Uterus (tissue), 2 donors: ENCODE measurements at regions not wholly inside any gene's neighbourhood (a gene's known extent, or its start where the extent isn't known, plus 50 kb on each side); places are given as distances from the start of the nearest gene placed in this dataset.

Experiments used
- POLR2A ChIP-seq, 2 donors: fragments of 450-650 bp; IDR thresholded peaks; one replicate each; pipeline ENCODE4 v1.6.1; 2016; ENCODE audit warnings: antibody characterized with exemption in 2 of 2, mild to moderate bottlenecking in 1 of 2, moderate library complexity in 1 of 2
- TF ChIP-seq, protein P1 (sequence below), 4 experiments: fragments of 200-600 bp in 2 of 4; fragments of 450-650 bp in 2 of 4; sonication (generic) in 2 of 4; IDR thresholded peaks; one replicate each; pipeline ENCODE4 v1.5.1; 2016 to 2019; ENCODE audit warnings: antibody characterized with exemption in 4 of 4, mild to moderate bottlenecking in 2 of 4, moderate library complexity in 1 of 4

- TF ChIP-seq, protein P1, sequence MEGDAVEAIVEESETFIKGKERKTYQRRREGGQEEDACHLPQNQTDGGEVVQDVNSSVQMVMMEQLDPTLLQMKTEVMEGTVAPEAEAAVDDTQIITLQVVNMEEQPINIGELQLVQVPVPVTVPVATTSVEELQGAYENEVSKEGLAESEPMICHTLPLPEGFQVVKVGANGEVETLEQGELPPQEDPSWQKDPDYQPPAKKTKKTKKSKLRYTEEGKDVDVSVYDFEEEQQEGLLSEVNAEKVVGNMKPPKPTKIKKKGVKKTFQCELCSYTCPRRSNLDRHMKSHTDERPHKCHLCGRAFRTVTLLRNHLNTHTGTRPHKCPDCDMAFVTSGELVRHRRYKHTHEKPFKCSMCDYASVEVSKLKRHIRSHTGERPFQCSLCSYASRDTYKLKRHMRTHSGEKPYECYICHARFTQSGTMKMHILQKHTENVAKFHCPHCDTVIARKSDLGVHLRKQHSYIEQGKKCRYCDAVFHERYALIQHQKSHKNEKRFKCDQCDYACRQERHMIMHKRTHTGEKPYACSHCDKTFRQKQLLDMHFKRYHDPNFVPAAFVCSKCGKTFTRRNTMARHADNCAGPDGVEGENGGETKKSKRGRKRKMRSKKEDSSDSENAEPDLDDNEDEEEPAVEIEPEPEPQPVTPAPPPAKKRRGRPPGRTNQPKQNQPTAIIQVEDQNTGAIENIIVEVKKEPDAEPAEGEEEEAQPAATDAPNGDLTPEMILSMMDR (IDR thresholded peaks at IDR 0.05) = no peak
- no peak for TF ChIP-seq POLR2A (IDR thresholded peaks at IDR 0.05)
Observed at GRCh38 chr12:32049956-32050355, 56.7 kb upstream of the BICD1 start.
